WTC11 (cell line): ENCODE measurements at regions not wholly inside any gene's neighbourhood (a gene's known extent, or its start where the extent isn't known, plus 50 kb on each side); places are given as distances from the start of the nearest gene placed in this dataset.

Experiments used
- JUN ChIP-seq: sonication (generic); formaldehyde crosslinking; IDR thresholded peaks from 2 replicates; pipeline ENCODE4 v1.8.0; 2023; ENCODE audit warnings: mild to moderate bottlenecking, missing genetic modification reagents
- NR2C2 ChIP-seq: sonication (generic); formaldehyde crosslinking; IDR thresholded peaks from 2 replicates; pipeline ENCODE4 v1.8.0; 2022; ENCODE audit warnings: mild to moderate bottlenecking, missing genetic modification reagents
- TP53 ChIP-seq: sonication (generic); formaldehyde crosslinking; IDR thresholded peaks from 2 replicates; pipeline ENCODE4 v1.8.1; 2023; ENCODE audit warnings: mild to moderate bottlenecking, missing genetic modification reagents
- ZNF121 ChIP-seq: sonication (generic); formaldehyde crosslinking; IDR thresholded peaks from 2 replicates; pipeline ENCODE4 v1.8.0; 2023; ENCODE audit warnings: missing genetic modification reagents
- TF ChIP-seq, protein P1 (sequence below): fragments of 200-600 bp; IDR thresholded peaks from 2 replicates; pipeline ENCODE4 v1.8.0; 2022; ENCODE audit warnings: antibody characterized with exemption
- TF ChIP-seq, protein P2 (sequence below): fragments of 250-450 bp; sonication (Bioruptor Pico); conservative IDR thresholded peaks from 2 replicates; pipeline ENCODE4 v1.9.0; 2021; ENCODE audit warnings: mild to moderate bottlenecking
- TF ChIP-seq, protein P3 (sequence below): sonication (generic); formaldehyde crosslinking; IDR thresholded peaks from 2 replicates; pipeline ENCODE4 v1.8.0; 2022; ENCODE audit warnings: mild to moderate bottlenecking, missing genetic modification reagents
- TF ChIP-seq, protein P4 (sequence below): sonication (generic); formaldehyde crosslinking; IDR thresholded peaks from 2 replicates; pipeline ENCODE4 v1.8.0; 2023; ENCODE audit warnings: missing genetic modification reagents, mild to moderate bottlenecking, borderline replicate concordance
- TF ChIP-seq, protein P5 (sequence below): sonication (generic); formaldehyde crosslinking; IDR thresholded peaks from 2 replicates; pipeline ENCODE4 v1.8.1; 2022; ENCODE audit warnings: low read depth, mild to moderate bottlenecking, moderate library complexity, missing genetic modification reagents, borderline replicate concordance

DNA sequence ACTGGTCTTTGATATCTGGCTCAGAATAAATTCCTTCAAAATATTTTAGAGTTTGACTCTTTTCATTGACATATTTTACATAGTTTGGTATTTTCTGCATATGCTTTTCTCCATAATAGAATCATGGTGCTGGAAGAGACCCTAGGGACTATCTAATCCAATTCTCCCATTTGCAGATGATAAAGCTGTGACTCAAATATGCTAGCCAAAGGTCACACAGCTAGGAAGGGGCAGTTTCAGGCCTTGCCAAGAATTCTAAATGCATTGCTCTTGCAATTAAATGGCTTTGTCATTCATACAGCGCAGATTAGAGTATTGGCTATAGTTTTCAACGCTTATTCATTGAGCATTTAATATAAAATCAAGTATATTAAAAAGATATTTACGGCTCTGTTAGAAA lies 374.1 kb upstream of the RASGEF1B start:
- TF ChIP-seq, protein P1, sequence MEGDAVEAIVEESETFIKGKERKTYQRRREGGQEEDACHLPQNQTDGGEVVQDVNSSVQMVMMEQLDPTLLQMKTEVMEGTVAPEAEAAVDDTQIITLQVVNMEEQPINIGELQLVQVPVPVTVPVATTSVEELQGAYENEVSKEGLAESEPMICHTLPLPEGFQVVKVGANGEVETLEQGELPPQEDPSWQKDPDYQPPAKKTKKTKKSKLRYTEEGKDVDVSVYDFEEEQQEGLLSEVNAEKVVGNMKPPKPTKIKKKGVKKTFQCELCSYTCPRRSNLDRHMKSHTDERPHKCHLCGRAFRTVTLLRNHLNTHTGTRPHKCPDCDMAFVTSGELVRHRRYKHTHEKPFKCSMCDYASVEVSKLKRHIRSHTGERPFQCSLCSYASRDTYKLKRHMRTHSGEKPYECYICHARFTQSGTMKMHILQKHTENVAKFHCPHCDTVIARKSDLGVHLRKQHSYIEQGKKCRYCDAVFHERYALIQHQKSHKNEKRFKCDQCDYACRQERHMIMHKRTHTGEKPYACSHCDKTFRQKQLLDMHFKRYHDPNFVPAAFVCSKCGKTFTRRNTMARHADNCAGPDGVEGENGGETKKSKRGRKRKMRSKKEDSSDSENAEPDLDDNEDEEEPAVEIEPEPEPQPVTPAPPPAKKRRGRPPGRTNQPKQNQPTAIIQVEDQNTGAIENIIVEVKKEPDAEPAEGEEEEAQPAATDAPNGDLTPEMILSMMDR: no peak
- TF ChIP-seq, protein P2, sequence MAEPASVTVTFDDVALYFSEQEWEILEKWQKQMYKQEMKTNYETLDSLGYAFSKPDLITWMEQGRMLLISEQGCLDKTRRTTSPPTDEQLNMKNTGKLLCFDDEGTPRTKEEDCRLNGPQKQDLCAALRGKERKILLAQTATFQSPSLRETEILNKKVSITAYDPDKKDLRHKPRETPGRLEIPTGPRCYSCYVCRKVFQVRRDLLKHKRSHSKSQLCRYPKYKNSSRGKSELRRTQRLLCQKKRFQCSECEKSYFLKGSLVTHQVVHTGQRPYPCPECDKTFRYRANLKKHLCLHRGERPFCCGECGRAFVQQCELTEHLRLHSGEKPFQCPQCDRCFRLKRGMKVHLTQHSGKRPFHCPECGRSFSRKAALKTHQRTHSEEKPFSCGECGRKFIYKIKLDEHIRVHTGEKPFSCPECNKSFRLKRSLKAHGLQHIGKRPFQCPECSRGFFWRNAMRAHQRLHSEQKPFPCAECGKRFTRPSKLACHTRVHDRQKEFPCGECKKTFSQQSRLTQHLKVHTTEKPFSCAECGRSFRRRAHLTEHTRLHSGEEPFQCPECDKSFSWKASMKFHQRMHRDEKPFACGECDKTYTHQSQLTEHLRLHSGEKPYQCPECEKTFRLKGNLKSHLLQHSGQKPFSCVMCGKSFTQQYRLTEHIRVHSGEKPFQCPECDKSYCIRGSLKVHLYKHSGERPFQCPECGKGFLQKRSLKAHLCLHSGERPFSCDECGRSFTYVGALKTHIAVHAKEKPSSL (CRISPR knock-in tag): no peak
- TF ChIP-seq, protein P3, sequence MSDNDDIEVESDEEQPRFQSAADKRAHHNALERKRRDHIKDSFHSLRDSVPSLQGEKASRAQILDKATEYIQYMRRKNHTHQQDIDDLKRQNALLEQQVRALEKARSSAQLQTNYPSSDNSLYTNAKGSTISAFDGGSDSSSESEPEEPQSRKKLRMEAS: no peak
- TF ChIP-seq ZNF121 (no peak), NR2C2 (CRISPR knock-in tag) (no peak), TP53 (CRISPR knock-in tag) (no peak), JUN (CRISPR knock-in tag) (no peak)
- TF ChIP-seq, protein P4, sequence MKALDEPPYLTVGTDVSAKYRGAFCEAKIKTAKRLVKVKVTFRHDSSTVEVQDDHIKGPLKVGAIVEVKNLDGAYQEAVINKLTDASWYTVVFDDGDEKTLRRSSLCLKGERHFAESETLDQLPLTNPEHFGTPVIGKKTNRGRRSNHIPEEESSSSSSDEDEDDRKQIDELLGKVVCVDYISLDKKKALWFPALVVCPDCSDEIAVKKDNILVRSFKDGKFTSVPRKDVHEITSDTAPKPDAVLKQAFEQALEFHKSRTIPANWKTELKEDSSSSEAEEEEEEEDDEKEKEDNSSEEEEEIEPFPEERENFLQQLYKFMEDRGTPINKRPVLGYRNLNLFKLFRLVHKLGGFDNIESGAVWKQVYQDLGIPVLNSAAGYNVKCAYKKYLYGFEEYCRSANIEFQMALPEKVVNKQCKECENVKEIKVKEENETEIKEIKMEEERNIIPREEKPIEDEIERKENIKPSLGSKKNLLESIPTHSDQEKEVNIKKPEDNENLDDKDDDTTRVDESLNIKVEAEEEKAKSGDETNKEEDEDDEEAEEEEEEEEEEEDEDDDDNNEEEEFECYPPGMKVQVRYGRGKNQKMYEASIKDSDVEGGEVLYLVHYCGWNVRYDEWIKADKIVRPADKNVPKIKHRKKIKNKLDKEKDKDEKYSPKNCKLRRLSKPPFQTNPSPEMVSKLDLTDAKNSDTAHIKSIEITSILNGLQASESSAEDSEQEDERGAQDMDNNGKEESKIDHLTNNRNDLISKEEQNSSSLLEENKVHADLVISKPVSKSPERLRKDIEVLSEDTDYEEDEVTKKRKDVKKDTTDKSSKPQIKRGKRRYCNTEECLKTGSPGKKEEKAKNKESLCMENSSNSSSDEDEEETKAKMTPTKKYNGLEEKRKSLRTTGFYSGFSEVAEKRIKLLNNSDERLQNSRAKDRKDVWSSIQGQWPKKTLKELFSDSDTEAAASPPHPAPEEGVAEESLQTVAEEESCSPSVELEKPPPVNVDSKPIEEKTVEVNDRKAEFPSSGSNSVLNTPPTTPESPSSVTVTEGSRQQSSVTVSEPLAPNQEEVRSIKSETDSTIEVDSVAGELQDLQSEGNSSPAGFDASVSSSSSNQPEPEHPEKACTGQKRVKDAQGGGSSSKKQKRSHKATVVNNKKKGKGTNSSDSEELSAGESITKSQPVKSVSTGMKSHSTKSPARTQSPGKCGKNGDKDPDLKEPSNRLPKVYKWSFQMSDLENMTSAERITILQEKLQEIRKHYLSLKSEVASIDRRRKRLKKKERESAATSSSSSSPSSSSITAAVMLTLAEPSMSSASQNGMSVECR: no peak
- TF ChIP-seq, protein P5, sequence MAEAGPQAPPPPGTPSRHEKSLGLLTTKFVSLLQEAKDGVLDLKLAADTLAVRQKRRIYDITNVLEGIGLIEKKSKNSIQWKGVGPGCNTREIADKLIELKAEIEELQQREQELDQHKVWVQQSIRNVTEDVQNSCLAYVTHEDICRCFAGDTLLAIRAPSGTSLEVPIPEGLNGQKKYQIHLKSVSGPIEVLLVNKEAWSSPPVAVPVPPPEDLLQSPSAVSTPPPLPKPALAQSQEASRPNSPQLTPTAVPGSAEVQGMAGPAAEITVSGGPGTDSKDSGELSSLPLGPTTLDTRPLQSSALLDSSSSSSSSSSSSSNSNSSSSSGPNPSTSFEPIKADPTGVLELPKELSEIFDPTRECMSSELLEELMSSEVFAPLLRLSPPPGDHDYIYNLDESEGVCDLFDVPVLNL (CRISPR knock-in tag): no peak
